HL-60/S4 treated with phorbol 12-myristate 13-acetate at 8.2 ng/mL for 4 days and 3 days (cell line): ENCODE measurements at regions not wholly inside any gene's neighbourhood (a gene's known extent, or its start where the extent isn't known, plus 50 kb on each side); places are given as distances from the start of the nearest gene placed in this dataset.
"Not testable (repeated sequence)": the region's sequence is repeated elsewhere in the genome, so short reads cannot be mapped to it uniquely, and the experiment has no call there.

Source experiments
- in situ Hi-C: fragments of 300-500 bp; cut with MboI; formaldehyde crosslinking; loops from 2 replicates; pipeline ENCODE4 v1.15.0; 2022; ENCODE audit warnings: low sequenced_read_pairs

DNA sequence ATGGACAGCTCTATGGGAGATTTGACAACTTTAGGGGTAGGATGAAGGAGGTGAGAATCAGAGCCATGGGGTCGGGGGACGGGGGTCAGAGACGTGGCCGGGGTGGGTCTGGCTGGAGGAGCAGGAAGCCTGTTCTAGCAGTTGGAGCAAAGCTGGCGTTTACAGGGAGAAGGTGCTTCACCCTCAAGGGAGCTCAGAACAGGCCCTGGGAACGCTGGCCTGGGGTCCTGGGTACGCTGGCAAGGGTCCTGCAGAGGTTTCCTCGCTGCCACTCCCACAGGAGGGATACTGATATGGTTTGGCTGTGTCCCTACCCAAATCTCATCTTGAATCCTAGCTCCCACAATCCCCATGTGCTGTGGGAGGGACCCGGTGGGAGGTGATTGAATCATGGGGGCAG, 205.0 kb upstream of the ARL4C start:
- in situ Hi-C loops: no loop called here

DNA sequence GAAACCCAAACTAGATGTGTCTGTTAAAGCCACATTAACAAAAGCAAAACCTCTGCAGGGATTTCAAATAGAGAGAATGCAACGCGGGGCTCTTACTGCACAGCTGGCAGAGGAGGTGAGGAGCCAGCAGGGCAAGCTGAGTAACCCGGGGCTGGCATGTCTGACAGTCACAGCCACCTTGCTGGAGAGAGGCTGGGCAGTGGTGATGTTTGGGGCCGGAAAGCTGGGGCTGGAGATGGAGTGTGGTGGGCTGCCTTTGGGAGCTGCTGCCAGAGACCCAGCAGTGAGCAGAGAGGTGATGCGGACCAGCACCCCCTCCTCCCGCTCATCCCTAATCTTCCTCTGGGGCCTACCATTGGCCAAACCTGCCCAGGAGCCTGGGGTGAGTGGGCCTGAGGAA, 204.5 kb upstream of the ARL4C start:
- in situ Hi-C loops: no loop called here

GRCh38 chr2:234699456-234699855, 202.6 kb upstream of the ARL4C start:
- in situ Hi-C loops: no loop called here

- in situ Hi-C loops: not testable (repeated sequence)
Observed at GRCh38 chr2:234697300-234697876, 200.5 kb upstream of the ARL4C start.

GRCh38 chr2:234695981-234696380, 199.1 kb upstream of the ARL4C start:
- in situ Hi-C loops: no loop called here

DNA sequence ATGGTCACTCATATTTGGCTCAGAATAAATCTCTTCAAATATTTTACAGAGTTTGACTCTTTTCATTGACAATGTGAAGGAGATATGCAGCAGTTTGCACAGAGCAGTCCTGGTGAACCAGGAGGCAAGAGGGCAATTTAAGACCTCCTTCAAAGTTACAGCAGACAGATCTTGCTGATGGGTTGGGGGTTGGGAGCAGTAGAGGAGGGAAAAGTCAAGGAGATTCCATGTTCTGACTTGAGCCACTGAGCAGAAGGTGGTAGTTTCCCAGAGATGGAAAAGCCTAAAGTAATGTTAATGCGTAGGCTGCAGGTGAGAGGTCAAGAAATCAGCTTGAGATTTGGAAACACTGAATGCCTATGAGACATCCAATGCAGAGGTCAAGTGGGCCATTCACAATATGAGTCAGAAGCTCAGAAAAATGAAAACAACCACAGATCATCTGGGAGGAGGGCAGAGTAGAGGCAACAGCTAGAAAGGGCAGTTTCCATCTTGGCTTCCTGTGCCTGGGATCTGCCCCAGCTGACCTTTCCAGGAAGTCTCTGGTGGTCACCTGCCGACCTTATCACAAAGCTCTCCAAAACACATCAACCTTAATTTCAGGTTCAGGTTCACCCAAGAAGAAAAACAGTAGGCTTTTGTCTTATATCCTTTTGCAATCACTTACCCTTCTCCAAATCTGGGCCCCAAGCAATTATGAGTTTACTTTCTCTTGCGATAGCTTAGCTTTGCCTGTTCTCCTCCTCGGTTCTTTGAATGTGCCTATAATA, 197.5 kb upstream of the ARL4C start:
- in situ Hi-C loops: no loop called here

DNA sequence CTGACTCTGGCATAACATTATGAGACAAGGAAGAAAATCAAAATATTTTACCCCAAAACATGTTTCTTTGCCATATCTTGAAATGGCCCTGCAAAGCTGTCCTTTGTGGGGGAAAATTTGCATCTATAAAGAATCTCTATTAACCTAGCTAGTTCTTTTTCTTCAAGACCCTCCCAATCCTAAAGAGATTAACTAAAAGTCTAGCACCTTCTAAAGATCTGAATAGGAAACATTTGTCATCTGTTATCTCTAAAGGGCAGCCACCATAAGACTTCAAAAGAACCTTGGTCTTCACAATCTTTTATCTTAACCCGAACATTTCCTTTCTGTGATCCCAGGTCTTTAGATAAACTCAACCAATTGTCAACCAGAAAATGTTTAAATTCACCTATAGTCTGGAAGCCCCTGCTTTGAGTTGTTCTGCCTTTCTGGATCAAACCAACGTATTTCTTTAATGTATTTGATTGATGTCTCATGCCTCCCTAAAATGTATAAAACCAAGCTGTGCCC, 196.9 kb upstream of the ARL4C start:
- in situ Hi-C loops: not testable (repeated sequence)

GRCh38 chr2:234693191-234693590, 196.3 kb upstream of the ARL4C start:
- in situ Hi-C loops: not testable (repeated sequence)

GRCh38 chr2:234691968-234692955, 195.4 kb upstream of the ARL4C start:
- in situ Hi-C loops: no loop called here

- in situ Hi-C loops: no loop called here
Observed at GRCh38 chr2:234691214-234691575, 194.3 kb upstream of the ARL4C start.

DNA sequence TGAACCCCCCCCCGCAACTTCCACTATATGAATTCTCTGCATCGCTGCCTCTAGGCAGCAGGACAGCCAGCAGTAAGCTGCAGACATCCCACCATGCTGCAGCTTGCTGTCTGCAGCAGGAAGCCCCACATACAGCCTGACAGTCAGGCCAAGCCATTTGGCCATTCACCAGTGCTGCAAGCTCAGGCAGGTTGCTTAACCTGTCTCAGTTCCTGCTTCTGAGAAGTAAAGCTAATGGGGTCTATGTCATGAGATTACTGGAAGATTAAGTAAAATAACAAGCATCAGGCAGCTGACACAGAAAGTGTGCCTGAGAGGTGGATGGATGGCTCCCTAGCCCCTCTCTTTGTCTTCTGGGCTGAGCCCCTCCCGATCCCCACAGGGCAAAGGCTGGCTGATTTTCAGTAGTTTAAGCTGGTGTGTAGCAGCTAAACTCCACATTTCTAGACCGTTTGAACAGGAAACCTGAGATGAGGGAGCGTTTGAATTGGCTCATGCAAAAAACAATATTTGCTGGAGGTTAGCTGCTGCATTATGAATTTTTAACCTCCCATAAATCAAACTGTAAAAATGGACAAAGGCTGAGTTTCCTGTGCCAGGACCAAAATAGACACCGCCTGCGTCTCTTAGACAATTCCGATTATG, 193.8 kb upstream of the ARL4C start:
- in situ Hi-C loops: no loop called here

GRCh38 chr2:234689911-234690379, 193.1 kb upstream of the ARL4C start:
- in situ Hi-C loops: no loop called here

- in situ Hi-C loops: no loop called here
Observed at GRCh38 chr2:234687718-234688475, 191.0 kb upstream of the ARL4C start.

- in situ Hi-C loops: no loop called here
Observed at GRCh38 chr2:234686088-234686890, 189.4 kb upstream of the ARL4C start.

DNA sequence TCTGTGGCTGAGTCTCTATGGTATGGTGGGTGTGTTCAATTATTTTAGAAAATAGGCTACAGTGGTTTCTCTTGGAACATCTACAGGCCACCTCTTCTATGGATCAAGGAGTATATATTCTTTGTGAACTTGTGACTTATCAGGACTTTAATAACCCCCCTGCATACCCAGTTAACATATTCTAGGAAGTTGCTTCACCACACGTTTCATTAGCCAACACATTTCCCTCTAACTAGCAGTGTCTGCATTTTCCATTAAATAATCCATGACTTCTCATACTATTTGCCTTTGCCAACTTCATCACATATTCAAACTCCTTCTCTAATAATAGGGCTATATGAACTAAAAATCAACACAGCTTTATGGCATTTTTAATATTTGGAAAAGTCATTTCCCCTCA, 187.6 kb upstream of the ARL4C start:
- in situ Hi-C loops: no loop called here

GRCh38 chr2:234683950-234684349, 187.1 kb upstream of the ARL4C start:
- in situ Hi-C loops: no loop called here

GRCh38 chr2:234682492-234683228, 185.8 kb upstream of the ARL4C start:
- in situ Hi-C loops: no loop called here
